ENCODE measurements at regions not wholly inside any gene's neighbourhood (a gene's known extent, or its start where the extent isn't known, plus 50 kb on each side); places are given as distances from the start of the nearest gene placed in this dataset.
"Not testable (repeated sequence)": the region's sequence is repeated elsewhere in the genome, so short reads cannot be mapped to it uniquely, and the experiment has no call there.

DNA sequence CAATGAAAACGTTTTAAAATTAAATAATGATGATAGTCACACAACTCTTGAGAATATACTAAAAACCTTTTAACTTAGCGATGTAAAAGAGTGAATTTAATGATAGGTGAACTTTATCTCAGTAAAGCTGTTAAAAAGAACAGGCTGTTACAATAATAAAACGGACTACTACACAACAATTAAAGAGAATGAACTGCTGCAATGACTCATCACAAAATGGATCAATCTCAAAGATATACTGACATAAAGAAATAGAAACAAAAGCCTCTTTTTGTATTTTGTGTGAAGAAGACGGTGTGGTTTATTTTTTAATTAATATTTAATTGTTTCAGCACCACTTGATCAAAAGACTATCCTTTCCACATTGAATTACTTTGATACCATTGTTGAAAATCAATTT lies 352.4 kb upstream of the GJE1 start:
- H3K4me3 ChIP-seq (ENCODE audit: insufficient read length, low read depth): no peak overlapping the region
- no peaks in the 10 kb centered on the region for H3K27me3 ChIP-seq (ENCODE audit: insufficient read depth, insufficient read length)
- no peaks in the 10 kb centered on the region for H3K36me3 ChIP-seq (ENCODE audit: insufficient read depth, insufficient read length, low read length)
- no peaks in the 10 kb centered on the region for H3K4me1 ChIP-seq (ENCODE audit: insufficient read depth, insufficient read length)
- H3K9ac ChIP-seq (ENCODE audit: insufficient read length, low read depth): no peak overlapping the region
- DNase-seq (ENCODE audit: low read depth, low spot score): no peak
- H3K9me3 ChIP-seq (ENCODE audit: insufficient read depth, low read length): no peaks in the 10 kb centered on the region
- TF ChIP-seq ZNF274 (IDR thresholded peaks at IDR 0.05; ENCODE audit: low read depth, low read length) (no peak), YY1 (IDR thresholded peaks at IDR 0.05; ENCODE audit: insufficient read depth, insufficient read length) (no peak), SUZ12 (IDR thresholded peaks at IDR 0.05; ENCODE audit: extremely low read depth, insufficient read depth, insufficient read length) (no peak)

DNA sequence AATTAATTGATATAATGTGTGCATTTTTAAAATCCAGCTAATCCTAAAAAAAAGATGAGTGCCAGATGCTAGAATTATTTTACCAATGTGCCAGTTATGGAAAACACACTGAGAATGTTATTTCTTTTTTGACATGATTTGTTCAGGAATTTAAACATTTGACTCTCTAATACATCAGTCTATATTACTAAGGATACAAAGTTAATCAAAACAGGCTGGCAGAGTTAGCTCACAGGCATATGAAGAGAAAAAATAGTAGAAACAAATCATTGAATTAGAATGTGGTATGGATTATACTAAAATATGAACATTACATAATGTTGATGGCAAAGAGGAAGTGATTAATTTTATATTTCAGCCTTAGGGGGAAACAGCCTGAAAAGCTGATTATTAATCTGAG lies 368.3 kb upstream of the GJE1 start:
- DNase-seq (ENCODE audit: low read depth, low spot score): no peak
- no peaks in the 10 kb centered on the region for H3K9me3 ChIP-seq (ENCODE audit: insufficient read depth, low read length)
- TF ChIP-seq YY1 (IDR thresholded peaks at IDR 0.05; ENCODE audit: insufficient read depth, insufficient read length): no peak
- no peak for TF ChIP-seq SUZ12 (IDR thresholded peaks at IDR 0.05; ENCODE audit: extremely low read depth, insufficient read depth, insufficient read length)
- TF ChIP-seq ZNF274 (IDR thresholded peaks at IDR 0.05; ENCODE audit: low read depth, low read length): no peak
- H3K36me3 ChIP-seq (ENCODE audit: insufficient read depth, insufficient read length, low read length): no peaks in the 10 kb centered on the region
- no peaks in the 10 kb centered on the region for H3K4me1 ChIP-seq (ENCODE audit: insufficient read depth, insufficient read length)
- H3K4me3 ChIP-seq (ENCODE audit: insufficient read length, low read depth): no peak overlapping the region
- H3K27me3 ChIP-seq (ENCODE audit: insufficient read depth, insufficient read length): no peaks in the 10 kb centered on the region
- no peak overlapping the region for H3K9ac ChIP-seq (ENCODE audit: insufficient read length, low read depth)

DNA sequence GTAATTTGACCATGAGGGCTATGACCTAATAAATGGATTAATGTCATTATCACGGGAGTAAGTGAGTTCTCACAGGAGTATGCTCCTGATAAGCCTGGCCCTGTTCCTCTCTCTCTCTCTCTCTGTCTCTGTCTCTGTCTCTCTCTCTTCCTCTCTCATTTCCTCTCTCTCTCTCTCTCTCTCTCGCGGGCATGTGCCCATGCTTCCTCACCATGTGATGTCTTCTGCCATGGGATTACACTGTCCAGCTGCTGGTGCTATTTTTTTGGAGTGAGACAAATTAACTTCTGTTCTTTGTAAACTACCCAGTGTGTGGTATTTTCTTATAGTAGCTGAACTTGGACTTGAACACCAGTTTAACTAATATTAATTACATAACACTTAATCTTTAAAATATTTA lies 374.3 kb upstream of the GJE1 start:
- H3K4me1 ChIP-seq (ENCODE audit: insufficient read depth, insufficient read length): no peaks in the 10 kb centered on the region
- no peaks in the 10 kb centered on the region for H3K27me3 ChIP-seq (ENCODE audit: insufficient read depth, insufficient read length)
- TF ChIP-seq SUZ12 (IDR thresholded peaks at IDR 0.05; ENCODE audit: extremely low read depth, insufficient read depth, insufficient read length): no peak
- TF ChIP-seq YY1 (IDR thresholded peaks at IDR 0.05; ENCODE audit: insufficient read depth, insufficient read length): no peak
- TF ChIP-seq ZNF274 (IDR thresholded peaks at IDR 0.05; ENCODE audit: low read depth, low read length): no peak
- no peak overlapping the region for H3K4me3 ChIP-seq (ENCODE audit: insufficient read length, low read depth)
- no peaks in the 10 kb centered on the region for H3K36me3 ChIP-seq (ENCODE audit: insufficient read depth, insufficient read length, low read length)
- DNase-seq (ENCODE audit: low read depth, low spot score): no peak
- H3K9ac ChIP-seq (ENCODE audit: insufficient read length, low read depth): no peak overlapping the region
- no peaks in the 10 kb centered on the region for H3K9me3 ChIP-seq (ENCODE audit: insufficient read depth, low read length)

GRCh38 chr6:141753180-141753579 lies 379.5 kb upstream of the GJE1 start:
- no peaks in the 10 kb centered on the region for H3K4me1 ChIP-seq (ENCODE audit: insufficient read depth, insufficient read length)
- DNase-seq (ENCODE audit: low read depth, low spot score): no peak

DNA sequence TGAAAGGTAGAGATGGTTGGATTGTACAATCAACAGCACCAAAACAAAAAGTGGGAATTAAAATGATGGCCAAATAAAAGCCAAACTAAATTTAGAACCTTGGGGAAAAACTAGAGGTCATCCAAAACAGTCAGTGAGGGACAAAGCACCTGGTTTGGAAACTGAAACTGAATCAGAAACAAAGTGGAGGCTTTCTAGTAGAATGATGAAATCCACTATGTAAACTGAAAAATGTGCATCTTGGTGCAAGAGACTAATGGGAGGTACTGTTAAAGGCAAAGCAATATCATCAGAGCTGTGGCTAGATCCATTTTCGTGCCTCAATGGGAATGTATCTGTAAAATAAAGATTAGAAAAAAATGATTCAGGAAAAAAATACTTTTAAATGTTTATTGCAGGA lies 380.0 kb upstream of the GJE1 start:
- Histone ChIP-seq H3K36me3 (ENCODE audit: insufficient read depth, insufficient read length, low read length) (no peaks in the 10 kb centered on the region), H3K9ac (ENCODE audit: insufficient read length, low read depth) (no peak overlapping the region), H3K27me3 (ENCODE audit: insufficient read depth, insufficient read length) (no peaks in the 10 kb centered on the region), H3K9me3 (ENCODE audit: insufficient read depth, low read length) (no peaks in the 10 kb centered on the region), H3K4me1 (ENCODE audit: insufficient read depth, insufficient read length) (no peaks in the 10 kb centered on the region), H3K4me3 (ENCODE audit: insufficient read length, low read depth) (no peak overlapping the region)
- TF ChIP-seq ZNF274 (IDR thresholded peaks at IDR 0.05; ENCODE audit: low read depth, low read length) (no peak), SUZ12 (IDR thresholded peaks at IDR 0.05; ENCODE audit: extremely low read depth, insufficient read depth, insufficient read length) (no peak), YY1 (IDR thresholded peaks at IDR 0.05; ENCODE audit: insufficient read depth, insufficient read length) (no peak)
- no peak for DNase-seq (ENCODE audit: low read depth, low spot score)

More at GRCh38 chr6:141753180-141753579, 379.5 kb upstream of the GJE1 start:
- TF ChIP-seq YY1 (IDR thresholded peaks at IDR 0.05; ENCODE audit: insufficient read depth, insufficient read length) (no peak), ZNF274 (IDR thresholded peaks at IDR 0.05; ENCODE audit: low read depth, low read length) (no peak), SUZ12 (IDR thresholded peaks at IDR 0.05; ENCODE audit: extremely low read depth, insufficient read depth, insufficient read length) (no peak)
- H3K9me3 ChIP-seq (ENCODE audit: insufficient read depth, low read length): no peaks in the 10 kb centered on the region
- H3K4me3 ChIP-seq (ENCODE audit: insufficient read length, low read depth): no peak overlapping the region
- no peaks in the 10 kb centered on the region for H3K36me3 ChIP-seq (ENCODE audit: insufficient read depth, insufficient read length, low read length)
- no peaks in the 10 kb centered on the region for H3K27me3 ChIP-seq (ENCODE audit: insufficient read depth, insufficient read length)
- no peak overlapping the region for H3K9ac ChIP-seq (ENCODE audit: insufficient read length, low read depth)

DNA sequence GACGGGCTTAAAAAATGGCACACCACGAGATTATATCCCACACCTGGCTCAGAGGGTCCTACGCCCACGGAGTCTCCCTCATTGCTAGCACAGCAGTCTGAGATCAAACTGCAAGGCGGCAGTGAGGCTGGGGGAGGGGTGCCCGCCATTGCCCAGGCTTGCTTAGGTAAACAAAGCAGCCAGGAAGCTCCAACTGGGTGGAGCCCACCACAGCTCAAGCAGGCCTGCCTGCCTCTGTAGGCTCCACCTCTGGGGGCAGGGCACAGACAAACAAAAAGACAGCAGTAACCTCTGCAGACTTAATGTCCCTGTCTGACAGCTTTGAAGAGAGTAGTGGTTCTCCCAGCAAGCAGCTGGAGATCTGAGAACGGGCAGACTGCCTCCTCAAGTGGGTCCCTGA lies 386.4 kb upstream of the GJE1 start:
- H3K4me3 ChIP-seq (ENCODE audit: insufficient read length, low read depth); H3K9ac ChIP-seq (ENCODE audit: insufficient read length, low read depth); H3K36me3 ChIP-seq (ENCODE audit: insufficient read depth, insufficient read length, low read length); H3K27me3 ChIP-seq (ENCODE audit: insufficient read depth, insufficient read length); DNase-seq (ENCODE audit: low read depth, low spot score); H3K4me1 ChIP-seq (ENCODE audit: insufficient read depth, insufficient read length); H3K9me3 ChIP-seq (ENCODE audit: insufficient read depth, low read length): not testable (repeated sequence)

GRCh38 chr6:141744971-141745370 lies 387.8 kb upstream of the GJE1 start:
- H3K4me1 ChIP-seq (ENCODE audit: insufficient read depth, insufficient read length): no peaks in the 10 kb centered on the region
- DNase-seq (ENCODE audit: low read depth, low spot score): no peak
- no peaks in the 10 kb centered on the region for H3K27me3 ChIP-seq (ENCODE audit: insufficient read depth, insufficient read length)
- H3K9me3 ChIP-seq (ENCODE audit: insufficient read depth, low read length): no peaks in the 10 kb centered on the region
- H3K9ac ChIP-seq (ENCODE audit: insufficient read length, low read depth): no peak overlapping the region
- no peaks in the 10 kb centered on the region for H3K36me3 ChIP-seq (ENCODE audit: insufficient read depth, insufficient read length, low read length)
- H3K4me3 ChIP-seq (ENCODE audit: insufficient read length, low read depth): no peak overlapping the region
- TF ChIP-seq SUZ12 (IDR thresholded peaks at IDR 0.05; ENCODE audit: extremely low read depth, insufficient read depth, insufficient read length) (no peak), ZNF274 (IDR thresholded peaks at IDR 0.05; ENCODE audit: low read depth, low read length) (no peak), YY1 (IDR thresholded peaks at IDR 0.05; ENCODE audit: insufficient read depth, insufficient read length) (no peak)
